ENCODE measurements at regions not wholly inside any gene's neighbourhood (a gene's known extent, or its start where the extent isn't known, plus 50 kb on each side); places are given as distances from the start of the nearest gene placed in this dataset.

- TF ChIP-seq REST (IDR thresholded peaks at IDR 0.05; ENCODE audit: borderline replicate concordance) (no peak), EZH2 (IDR thresholded peaks at IDR 0.05; ENCODE audit: borderline replicate concordance, insufficient read depth, low read length, poor library complexity, severe bottlenecking) (no peak), CTCF (IDR thresholded peaks at IDR 0.05; ENCODE audit: poor library complexity, severe bottlenecking) (no peak), POLR2AphosphoS5 (IDR thresholded peaks at IDR 0.05) (no peak)
Measured at GRCh38 chr5:56313596-56313995, 80.5 kb upstream of the ANKRD55 start.
